DOHH2 (cell line): ENCODE measurements at regions not wholly inside any gene's neighbourhood (a gene's known extent, or its start where the extent isn't known, plus 50 kb on each side); places are given as distances from the start of the nearest gene placed in this dataset.

ENCODE experiments used
- H3F3A ChIP-seq: fragments of 200-600 bp; sonication (generic), shearing (Covaris generic); 2 replicates; pipeline ENCODE4 v1.6.0; 2016; ENCODE audit warnings: antibody characterized with exemption, mild to moderate bottlenecking; ENCODE audit not compliant: control insufficient read depth, insufficient read depth
- H3K27ac ChIP-seq: fragments of 200-600 bp; sonication (generic); 2 replicates; pipeline ENCODE4 v1.5.1; 2014; ENCODE audit warnings: low read depth, mild to moderate bottlenecking, low read length, moderate library complexity
- H3K27me3 ChIP-seq: fragments of 200-600 bp; sonication (generic); 2 replicates; pipeline ENCODE4 v1.6.1; 2014; ENCODE audit warnings: mild to moderate bottlenecking, low read length, mixed read lengths; ENCODE audit not compliant: control insufficient read depth
- H3K36me3 ChIP-seq: fragments of 200-600 bp; sonication (generic); 2 replicates; pipeline ENCODE4 v1.6.1; 2014; ENCODE audit warnings: mild to moderate bottlenecking, low read length, moderate library complexity, mixed read lengths; ENCODE audit not compliant: control insufficient read depth
- H3K4me1 ChIP-seq: fragments of 200-600 bp; sonication (generic); 2 replicates; pipeline ENCODE4 v1.6.1; 2014; ENCODE audit warnings: mild to moderate bottlenecking, low read length, mixed read lengths; ENCODE audit not compliant: control insufficient read depth
- H3K4me2 ChIP-seq: fragments of 200-600 bp; sonication (generic); 2 replicates; pipeline ENCODE4 v1.6.0; 2014; ENCODE audit warnings: mild to moderate bottlenecking, low read length, moderate library complexity
- H3K4me3 ChIP-seq: fragments of 200-600 bp; sonication (generic); 2 replicates; pipeline ENCODE4 v1.5.1; 2014; ENCODE audit warnings: mild to moderate bottlenecking, low read length, mixed read lengths
- H3K79me2 ChIP-seq: fragments of 200-600 bp; sonication (generic); 2 replicates; pipeline ENCODE4 v1.6.1; 2014; ENCODE audit warnings: mild to moderate bottlenecking, low read length, mixed read lengths; ENCODE audit not compliant: control insufficient read depth
- H3K9me2 ChIP-seq: fragments of 200-600 bp; sonication (generic); replicated peaks from 2 replicates; pipeline ENCODE4 v1.6.1; 2014; ENCODE audit warnings: mild to moderate bottlenecking, low read length, mixed read lengths; ENCODE audit not compliant: control insufficient read depth
- H3K9me3 ChIP-seq: fragments of 200-600 bp; sonication (generic); 2 replicates; pipeline ENCODE4 v1.6.1; 2014; ENCODE audit warnings: antibody characterized with exemption, low read length, mixed read lengths; ENCODE audit not compliant: control insufficient read depth, insufficient read depth
- H4K20me1 ChIP-seq: fragments of 200-600 bp; sonication (generic); 2 replicates; pipeline ENCODE4 v1.6.0; 2014; ENCODE audit warnings: low read depth, mild to moderate bottlenecking, antibody characterized with exemption, low read length, moderate library complexity; ENCODE audit not compliant: control insufficient read depth, insufficient read depth
- EZH2phosphoT487 ChIP-seq: fragments of 200-600 bp; sonication (generic); IDR thresholded peaks from 2 replicates; pipeline ENCODE4 v1.6.1; 2017; ENCODE audit warnings: borderline replicate concordance, mild to moderate bottlenecking, antibody characterized with exemption, low read length, moderate library complexity, mixed read lengths
- TF ChIP-seq, protein P1 (sequence below): fragments of 200-600 bp; sonication (generic); IDR thresholded peaks from one replicate; pipeline ENCODE4 v1.5.1; 2014; ENCODE audit warnings: antibody characterized with exemption, mild to moderate bottlenecking, low read depth, low read length; ENCODE audit not compliant: poor library complexity, severe bottlenecking

DNA sequence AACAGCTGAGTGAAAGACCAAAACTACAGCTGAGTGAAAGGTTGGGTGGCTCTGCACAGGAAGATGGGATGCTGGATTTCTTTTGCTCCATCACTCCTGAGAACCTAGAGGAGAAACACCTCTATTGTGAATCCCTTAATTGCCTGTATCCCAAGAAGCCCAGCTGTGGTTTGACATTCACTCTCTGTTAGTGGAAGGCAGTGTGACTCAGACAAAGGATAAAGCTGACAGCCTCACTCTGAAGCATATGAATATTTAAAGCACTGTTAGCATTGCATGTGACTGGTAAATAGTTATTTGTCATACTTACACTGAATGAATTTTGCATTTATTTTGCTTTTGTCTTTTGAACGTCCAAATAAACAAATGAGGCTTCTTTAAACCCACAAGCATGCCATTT lies 367.1 kb upstream of the RIOK2 start:
- TF ChIP-seq, protein P1, sequence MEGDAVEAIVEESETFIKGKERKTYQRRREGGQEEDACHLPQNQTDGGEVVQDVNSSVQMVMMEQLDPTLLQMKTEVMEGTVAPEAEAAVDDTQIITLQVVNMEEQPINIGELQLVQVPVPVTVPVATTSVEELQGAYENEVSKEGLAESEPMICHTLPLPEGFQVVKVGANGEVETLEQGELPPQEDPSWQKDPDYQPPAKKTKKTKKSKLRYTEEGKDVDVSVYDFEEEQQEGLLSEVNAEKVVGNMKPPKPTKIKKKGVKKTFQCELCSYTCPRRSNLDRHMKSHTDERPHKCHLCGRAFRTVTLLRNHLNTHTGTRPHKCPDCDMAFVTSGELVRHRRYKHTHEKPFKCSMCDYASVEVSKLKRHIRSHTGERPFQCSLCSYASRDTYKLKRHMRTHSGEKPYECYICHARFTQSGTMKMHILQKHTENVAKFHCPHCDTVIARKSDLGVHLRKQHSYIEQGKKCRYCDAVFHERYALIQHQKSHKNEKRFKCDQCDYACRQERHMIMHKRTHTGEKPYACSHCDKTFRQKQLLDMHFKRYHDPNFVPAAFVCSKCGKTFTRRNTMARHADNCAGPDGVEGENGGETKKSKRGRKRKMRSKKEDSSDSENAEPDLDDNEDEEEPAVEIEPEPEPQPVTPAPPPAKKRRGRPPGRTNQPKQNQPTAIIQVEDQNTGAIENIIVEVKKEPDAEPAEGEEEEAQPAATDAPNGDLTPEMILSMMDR = no peak
- no peak for TF ChIP-seq EZH2phosphoT487
- Histone ChIP-seq H4K20me1 (no peaks in the 10 kb centered on the region), H3K9me2 (no peaks in the 10 kb centered on the region), H3K4me2 (no peak overlapping the region), H3K4me1 (no peaks in the 10 kb centered on the region), H3K27me3 (no peaks in the 10 kb centered on the region), H3K9me3 (no peaks in the 10 kb centered on the region), H3K36me3 (no peaks in the 10 kb centered on the region), H3K4me3 (no peak overlapping the region), H3K79me2 (no peaks in the 10 kb centered on the region), H3F3A (no peaks in the 10 kb centered on the region), H3K27ac (no peak overlapping the region)

DNA sequence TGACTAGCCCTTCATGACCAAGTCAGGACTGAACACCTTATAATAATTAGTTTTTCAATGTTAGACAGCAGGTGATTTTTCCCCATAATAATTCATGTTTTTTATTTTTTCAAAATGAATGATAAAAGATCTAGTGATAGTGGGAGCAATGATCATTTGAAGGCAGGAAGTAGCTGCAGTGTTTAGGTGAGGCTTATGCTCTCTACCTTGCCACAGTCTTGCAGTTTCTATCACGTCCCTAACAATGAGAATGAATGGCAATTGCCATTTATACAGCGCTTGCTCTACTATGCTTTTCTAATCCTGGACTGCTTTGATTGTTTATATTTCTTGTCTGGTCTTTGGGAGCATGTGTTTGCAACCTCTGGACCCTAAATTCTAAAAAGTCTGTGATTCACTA lies 367.8 kb upstream of the RIOK2 start:
- no peak overlapping the region for H3K27ac ChIP-seq
- no peaks in the 10 kb centered on the region for H3F3A ChIP-seq
- no peaks in the 10 kb centered on the region for H3K27me3 ChIP-seq
- H3K9me2 ChIP-seq = no peaks in the 10 kb centered on the region
- no peaks in the 10 kb centered on the region for H3K79me2 ChIP-seq
- no peaks in the 10 kb centered on the region for H3K36me3 ChIP-seq
- no peaks in the 10 kb centered on the region for H3K9me3 ChIP-seq
- H3K4me3 ChIP-seq = no peak overlapping the region
- no peaks in the 10 kb centered on the region for H4K20me1 ChIP-seq
- no peak overlapping the region for H3K4me2 ChIP-seq
- no peaks in the 10 kb centered on the region for H3K4me1 ChIP-seq
- TF ChIP-seq, protein P1 = no peak

DNA sequence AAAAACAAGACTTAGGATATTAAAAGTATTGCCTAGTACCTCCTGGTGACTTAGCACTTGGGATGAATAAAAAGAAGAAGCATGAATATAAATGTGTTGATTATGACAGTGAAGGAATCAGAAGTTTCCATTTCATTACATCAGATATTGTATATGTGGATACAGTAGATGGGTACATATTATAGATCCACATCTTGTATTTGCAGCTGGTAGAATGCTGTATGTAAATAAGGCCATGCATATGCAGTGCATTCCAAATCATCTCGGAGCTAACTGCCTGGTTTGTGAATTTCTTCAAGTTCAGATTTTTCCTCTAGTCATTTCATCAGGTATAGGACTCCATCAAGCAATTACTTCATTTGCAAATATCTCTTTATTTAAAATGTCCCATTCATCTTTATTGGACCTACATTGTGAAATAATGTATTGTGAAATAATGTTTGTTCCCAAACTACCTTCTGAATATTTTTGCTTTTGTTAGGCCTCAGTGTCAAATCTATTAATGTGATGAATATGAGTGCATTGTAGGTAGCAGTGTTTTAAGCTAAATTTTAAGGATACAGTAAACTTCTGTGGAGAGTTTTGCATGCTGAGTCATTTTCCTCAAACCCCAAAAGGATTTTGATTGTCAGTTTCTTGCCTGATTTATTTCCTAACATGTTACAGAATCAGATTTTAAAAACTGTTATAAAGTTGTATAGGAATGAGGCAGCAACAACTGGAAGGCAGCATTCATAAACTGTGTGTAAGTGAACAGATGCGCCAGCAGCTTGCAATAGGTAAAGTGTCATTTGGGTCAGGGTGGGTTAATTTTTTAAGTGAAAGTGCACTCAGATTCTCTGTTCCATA lies 370.8 kb upstream of the RIOK2 start:
- no peaks in the 10 kb centered on the region for H3K36me3 ChIP-seq
- no peak overlapping the region for H3K4me2 ChIP-seq
- H3K4me1 ChIP-seq = no peaks in the 10 kb centered on the region
- no peaks in the 10 kb centered on the region for H3F3A ChIP-seq
- H3K27me3 ChIP-seq = no peaks in the 10 kb centered on the region
- no peaks in the 10 kb centered on the region for H3K79me2 ChIP-seq
- H3K9me3 ChIP-seq = no peaks in the 10 kb centered on the region
- no peaks in the 10 kb centered on the region for H3K9me2 ChIP-seq
- no peak overlapping the region for H3K4me3 ChIP-seq
- no peak overlapping the region for H3K27ac ChIP-seq
- TF ChIP-seq, protein P1 = no peak
- no peak for TF ChIP-seq EZH2phosphoT487
- H4K20me1 ChIP-seq = no peaks in the 10 kb centered on the region
